GM23338 (cell line): ENCODE measurements at regions not wholly inside any gene's neighbourhood (a gene's known extent, or its start where the extent isn't known, plus 50 kb on each side); places are given as distances from the start of the nearest gene placed in this dataset.

Source experiments
- ATAC-seq: fragments of 200-7000 bp; cut with Tn5 transposase; 3 replicates; pipeline ENCODE4 v1.9.1; 2020
- DNase-seq: peaks from one replicate; pipeline ENCODE4 v3.0.0-alpha.2; 2015; ENCODE audit warnings: low spot score
- H2AFZ ChIP-seq: fragments of 200-600 bp; sonication (generic); 2 replicates; pipeline ENCODE4 v1.8.0; 2016; ENCODE audit warnings: antibody characterized with exemption, mild to moderate bottlenecking, moderate library complexity
- H3F3A ChIP-seq: fragments of 200-600 bp; sonication (generic); replicated peaks from 2 replicates; pipeline ENCODE4 v1.8.0; 2017; ENCODE audit warnings: antibody characterized with exemption, mixed run types, low read depth
- H3K27ac ChIP-seq: fragments of 200-600 bp; sonication (generic); 2 replicates; pipeline ENCODE4 v1.6.1; 2016; ENCODE audit warnings: low read depth
- H3K27me3 ChIP-seq: fragments of 200-600 bp; sonication (generic); 2 replicates; pipeline ENCODE4 v1.8.0; 2016; ENCODE audit warnings: mild to moderate bottlenecking, mixed run types, moderate library complexity; ENCODE audit not compliant: insufficient read depth
- H3K36me3 ChIP-seq: fragments of 200-600 bp; sonication (generic); 2 replicates; pipeline ENCODE4 v1.8.0; 2016; ENCODE audit warnings: mild to moderate bottlenecking; ENCODE audit not compliant: insufficient read depth
- H3K4me1 ChIP-seq: fragments of 200-600 bp; sonication (generic); 2 replicates; pipeline ENCODE4 v1.8.0; 2016; ENCODE audit warnings: mild to moderate bottlenecking, moderate library complexity; ENCODE audit not compliant: insufficient read depth
- H3K4me2 ChIP-seq: fragments of 200-600 bp; sonication (generic); 2 replicates; pipeline ENCODE4 v1.7.1; 2017; ENCODE audit warnings: mixed run types
- H3K4me3 ChIP-seq: fragments of 200-600 bp; sonication (generic); 2 replicates; pipeline ENCODE4 v1.6.1; 2016; ENCODE audit warnings: mixed run types
- H3K79me2 ChIP-seq: fragments of 200-600 bp; sonication (generic); replicated peaks from 2 replicates; pipeline ENCODE4 v1.8.0; 2017; ENCODE audit warnings: mild to moderate bottlenecking; ENCODE audit not compliant: insufficient read depth
- H3K9me2 ChIP-seq: fragments of 200-600 bp; sonication (generic); 2 replicates; pipeline ENCODE4 v1.8.0; 2017; ENCODE audit not compliant: insufficient read depth
- H4K20me1 ChIP-seq: fragments of 200-600 bp; sonication (generic); replicated peaks from 2 replicates; pipeline ENCODE4 v1.8.0; 2017; ENCODE audit warnings: mild to moderate bottlenecking; ENCODE audit not compliant: insufficient read depth
- H3K27ac Mint-ChIP-seq: 2 replicates; pipeline ENCODE4 v1.8.0; 2020; ENCODE audit warnings: inconsistent platforms, mild to moderate bottlenecking, moderate library complexity, mixed read lengths
- H3K27me3 Mint-ChIP-seq: 3 replicates; pipeline ENCODE4 v1.8.0; 2022; ENCODE audit warnings: low read depth, mild to moderate bottlenecking, moderate library complexity, mixed read lengths, inconsistent platforms; ENCODE audit not compliant: insufficient read depth, poor library complexity
- H3K36me3 Mint-ChIP-seq: 3 replicates; pipeline ENCODE4 v1.8.0; 2021; ENCODE audit warnings: low read depth, mild to moderate bottlenecking, inconsistent platforms, moderate library complexity, mixed read lengths
- H3K4me1 Mint-ChIP-seq: 3 replicates; pipeline ENCODE4 v1.8.0; 2020; ENCODE audit warnings: mild to moderate bottlenecking, inconsistent platforms, mixed read lengths
- H3K4me3 Mint-ChIP-seq: 3 replicates; pipeline ENCODE4 v1.8.0; 2021; ENCODE audit warnings: moderate library complexity, mild to moderate bottlenecking, inconsistent platforms, mixed read lengths
- H3K9me3 Mint-ChIP-seq: 3 replicates; pipeline ENCODE4 v1.8.0; 2020; ENCODE audit warnings: moderate library complexity, mild to moderate bottlenecking, inconsistent platforms, mixed read lengths
- CREB1 ChIP-seq: fragments of 250-450 bp; sonication (Bioruptor Pico); IDR thresholded peaks from 2 replicates; pipeline ENCODE4 v1.5.0; 2020; ENCODE audit warnings: low read depth, mild to moderate bottlenecking, moderate library complexity
- CTCF ChIP-seq, 2 experiments: fragments of 200-600 bp in 1 of 2; sonication (generic) in 1 of 2; conservative IDR thresholded peaks; 2 replicates each; pipeline versions ENCODE4 v1.5.1 to v1.6.1; 2016 to 2017; ENCODE audit warnings: antibody characterized with exemption in 2 of 2, low read depth in 2 of 2, mild to moderate bottlenecking in 2 of 2, moderate library complexity in 1 of 2
- ETS1 ChIP-seq: IDR thresholded peaks from 2 replicates; pipeline ENCODE4 v1.6.1; 2016; ENCODE audit warnings: antibody characterized with exemption
- EZH2 ChIP-seq: fragments of 200-600 bp; sonication (generic); IDR thresholded peaks from one replicate; pipeline ENCODE4 v1.8.0; 2017; ENCODE audit warnings: antibody characterized with exemption, mild to moderate bottlenecking, low read depth; ENCODE audit not compliant: unreplicated experiment
- EZH2phosphoT487 ChIP-seq: fragments of 200-600 bp; sonication (generic); IDR thresholded peaks from one replicate; pipeline ENCODE4 v1.8.1; 2018; ENCODE audit warnings: antibody characterized with exemption; ENCODE audit not compliant: unreplicated experiment
- JUNB ChIP-seq: IDR thresholded peaks from one replicate; pipeline ENCODE4 v1.6.1; 2016; ENCODE audit warnings: antibody characterized with exemption; ENCODE audit not compliant: unreplicated experiment
- NANOG ChIP-seq: IDR thresholded peaks from 2 replicates; pipeline ENCODE4 v1.6.1; 2016; ENCODE audit warnings: antibody characterized with exemption, borderline replicate concordance
- POLR2AphosphoS5 ChIP-seq: IDR thresholded peaks from 2 replicates; pipeline ENCODE4 v1.6.1; 2016; ENCODE audit warnings: antibody characterized with exemption, low read depth
- REST ChIP-seq: IDR thresholded peaks from one replicate; pipeline ENCODE4 v1.6.1; 2018; ENCODE audit warnings: antibody characterized with exemption; ENCODE audit not compliant: unreplicated experiment
- STAT1 ChIP-seq: IDR thresholded peaks from one replicate; pipeline ENCODE4 v1.6.1; 2016; ENCODE audit warnings: antibody characterized with exemption; ENCODE audit not compliant: unreplicated experiment
- ZNF114 ChIP-seq: fragments of 250-450 bp; sonication (Bioruptor Pico); IDR thresholded peaks from 2 replicates; pipeline ENCODE4 v1.5.0; 2020; ENCODE audit warnings: mild to moderate bottlenecking, moderate library complexity
- ZNF331 ChIP-seq: fragments of 250-450 bp; sonication (Bioruptor Pico); IDR thresholded peaks from 2 replicates; pipeline ENCODE4 v1.5.0; 2020; ENCODE audit warnings: low read depth, mild to moderate bottlenecking, moderate library complexity
- ZNF462 ChIP-seq: fragments of 250-450 bp; sonication (Bioruptor Pico); IDR thresholded peaks from 2 replicates; pipeline ENCODE4 v1.5.0; 2020; ENCODE audit warnings: mild to moderate bottlenecking, moderate library complexity

- Histone ChIP-seq H3F3A (no peaks in the 10 kb centered on the region), H3K36me3 (no peaks in the 10 kb centered on the region), H3K4me2 (no peak overlapping the region), H3K27ac (no peak overlapping the region), H3K79me2 (no peaks in the 10 kb centered on the region), H3K27me3 (no peaks in the 10 kb centered on the region), H2AFZ (no peak overlapping the region), H3K4me1 (no peaks in the 10 kb centered on the region), H4K20me1 (no peaks in the 10 kb centered on the region), H3K4me3 (no peak overlapping the region), H3K9me2 (peaks cover 11% of the 10 kb centered on the region; the same call in 1 of the 2 replicates)
- Mint-ChIP-seq H3K36me3 (no peaks in the 10 kb centered on the region), H3K4me1 (no peaks in the 10 kb centered on the region), H3K9me3 (no peaks in the 10 kb centered on the region), H3K4me3 (no peak overlapping the region), H3K27ac (no peak overlapping the region), H3K27me3 (no peaks in the 10 kb centered on the region)
- ATAC-seq: no peak
- no peak for DNase-seq
- TF ChIP-seq CREB1 (CRISPR knock-in tag) (no peak), CTCF (conservative IDR thresholded peaks at IDR 0.05; ENCODE audit: low read depth in 2 of 2) (no peak), REST (no peak), ETS1 (no peak), ZNF462 (CRISPR knock-in tag) (no peak), STAT1 (no peak), JUNB (no peak), NANOG (no peak), EZH2phosphoT487 (no peak), ZNF331 (CRISPR knock-in tag) (no peak), POLR2AphosphoS5 (no peak), ZNF114 (no peak), EZH2 (no peak)
These were observed 364.0 kb downstream of the METTL4 start for GRCh38 chr18:2207294-2207693.
